H9 (cell line): ENCODE measurements at regions not wholly inside any gene's neighbourhood (a gene's known extent, or its start where the extent isn't known, plus 50 kb on each side); places are given as distances from the start of the nearest gene placed in this dataset.

Experiments used
- DNase-seq: peaks from one replicate; pipeline ENCODE4 v3.0.0-alpha.2; 2017
- H2AFZ ChIP-seq: one replicate; pipeline ENCODE4 v1.6.1; 2013; ENCODE audit warnings: mild to moderate bottlenecking, low read length, control low read depth, moderate library complexity
- H2AK5ac ChIP-seq: 2 replicates; pipeline ENCODE4 v1.6.1; 2013; ENCODE audit warnings: low read length, control low read depth, mixed read lengths; ENCODE audit not compliant: insufficient read length
- H2BK120ac ChIP-seq: one replicate; pipeline ENCODE4 v1.6.1; 2013; ENCODE audit warnings: low read depth, mild to moderate bottlenecking, low read length, control low read depth, inconsistent platforms; ENCODE audit not compliant: poor library complexity, severe bottlenecking
- H2BK12ac ChIP-seq: 2 replicates; pipeline ENCODE4 v1.6.1; 2013; ENCODE audit warnings: low read length, control low read depth, mixed read lengths, low read depth; ENCODE audit not compliant: insufficient read length
- H2BK15ac ChIP-seq: 2 replicates; pipeline ENCODE4 v1.6.1; 2013; ENCODE audit warnings: low read depth, low read length, control low read depth
- H2BK20ac ChIP-seq: one replicate; pipeline ENCODE4 v1.6.1; 2013; ENCODE audit warnings: low read depth, mild to moderate bottlenecking, low read length, control low read depth, inconsistent platforms; ENCODE audit not compliant: poor library complexity, severe bottlenecking
- H2BK5ac ChIP-seq: 2 replicates; pipeline ENCODE4 v1.6.1; 2013; ENCODE audit warnings: low read length, control low read depth, mixed read lengths; ENCODE audit not compliant: insufficient read length
- H3K14ac ChIP-seq: 2 replicates; pipeline ENCODE4 v1.6.1; 2013; ENCODE audit warnings: low read length, control low read depth; ENCODE audit not compliant: insufficient read depth
- H3K18ac ChIP-seq: 2 replicates; pipeline ENCODE4 v1.6.1; 2013; ENCODE audit warnings: low read depth, mild to moderate bottlenecking, mixed read lengths, low read length, control low read depth; ENCODE audit not compliant: insufficient read length
- H3K23ac ChIP-seq: 2 replicates; pipeline ENCODE4 v1.6.1; 2013; ENCODE audit warnings: low read length, control low read depth, mixed read lengths, low read depth; ENCODE audit not compliant: insufficient read length
- H3K23me2 ChIP-seq: 2 replicates; pipeline ENCODE4 v1.6.1; 2013; ENCODE audit warnings: low read depth, mild to moderate bottlenecking, mixed read lengths, low read length, control low read depth; ENCODE audit not compliant: insufficient read length, poor library complexity, severe bottlenecking
- H3K27ac ChIP-seq: 2 replicates; pipeline ENCODE4 v1.5.1; 2013; ENCODE audit warnings: low read length, control low read depth, mixed read lengths, low read depth; ENCODE audit not compliant: insufficient read length
- H3K27me3 ChIP-seq: 2 replicates; pipeline ENCODE4 v1.6.1; 2013; ENCODE audit warnings: low read length, control low read depth, inconsistent platforms; ENCODE audit not compliant: insufficient read depth
- H3K4ac ChIP-seq: 2 replicates; pipeline ENCODE4 v1.6.1; 2013; ENCODE audit warnings: low read depth, mild to moderate bottlenecking, control low read depth, inconsistent platforms, low read length, moderate library complexity
- H3K4me1 ChIP-seq: 2 replicates; pipeline ENCODE4 v1.6.1; 2013; ENCODE audit warnings: low read length, control low read depth, inconsistent platforms; ENCODE audit not compliant: insufficient read depth
- H3K4me2 ChIP-seq: 2 replicates; pipeline ENCODE4 v1.6.1; 2013; ENCODE audit warnings: low read length, control low read depth, mixed read lengths; ENCODE audit not compliant: insufficient read length, insufficient read depth
- H3K56ac ChIP-seq: 2 replicates; pipeline ENCODE4 v1.6.1; 2013; ENCODE audit warnings: low read depth, mild to moderate bottlenecking, mixed read lengths, low read length, control low read depth; ENCODE audit not compliant: insufficient read length
- H3K79me1 ChIP-seq: 2 replicates; pipeline ENCODE4 v1.6.1; 2013; ENCODE audit warnings: low read depth, mild to moderate bottlenecking, moderate library complexity, low read length, control low read depth, inconsistent platforms; ENCODE audit not compliant: insufficient read depth, poor library complexity, severe bottlenecking
- H3K79me2 ChIP-seq: 2 replicates; pipeline ENCODE4 v1.6.1; 2013; ENCODE audit warnings: low read length, control low read depth, inconsistent platforms; ENCODE audit not compliant: insufficient read depth
- H3K9ac ChIP-seq: 2 replicates; pipeline ENCODE4 v1.6.1; 2013; ENCODE audit warnings: low read length, control low read depth, mixed read lengths; ENCODE audit not compliant: insufficient read length; ENCODE audit errors: extremely low read depth
- H3K9me3 ChIP-seq: one replicate; pipeline ENCODE4 v1.6.1; 2013; ENCODE audit warnings: low read depth, low read length, inconsistent platforms; ENCODE audit not compliant: control insufficient read depth
- H3T11ph ChIP-seq: one replicate; pipeline ENCODE4 v1.6.1; 2013; ENCODE audit warnings: mild to moderate bottlenecking, low read length, control low read depth, inconsistent platforms
- H4K20me1 ChIP-seq: one replicate; pipeline ENCODE4 v1.6.1; 2013; ENCODE audit not compliant: control insufficient read depth, insufficient read length, insufficient read depth
- H4K5ac ChIP-seq: 2 replicates; pipeline ENCODE4 v1.6.1; 2013; ENCODE audit warnings: low read depth, mild to moderate bottlenecking, mixed read lengths, low read length, control low read depth; ENCODE audit not compliant: insufficient read length
- H4K8ac ChIP-seq: replicated peaks from 2 replicates; pipeline ENCODE4 v1.6.1; 2013; ENCODE audit warnings: low read length, control low read depth, mixed read lengths, low read depth; ENCODE audit not compliant: insufficient read length
- H4K91ac ChIP-seq: 2 replicates; pipeline ENCODE4 v1.6.1; 2013; ENCODE audit warnings: low read depth, mild to moderate bottlenecking, moderate library complexity, mixed read lengths, low read length, control low read depth; ENCODE audit not compliant: insufficient read length
- H3K27ac Mint-ChIP-seq, 3 experiments: 2 replicates in 2 of 3; 3 replicates in 1 of 3; pipeline ENCODE4 v1.8.0; 2020 to 2021; ENCODE audit warnings: mixed read lengths in 3 of 3, mild to moderate bottlenecking in 1 of 3, moderate library complexity in 1 of 3
- H3K27me3 Mint-ChIP-seq: 2 replicates; pipeline ENCODE4 v1.8.0; 2021; ENCODE audit warnings: low read depth, mild to moderate bottlenecking, moderate library complexity, mixed read lengths
- H3K36me3 Mint-ChIP-seq, 3 experiments: 2 replicates in 2 of 3; 3 replicates in 1 of 3; pipeline ENCODE4 v1.8.0; 2020 to 2021; ENCODE audit warnings: low read depth in 3 of 3, mixed read lengths in 3 of 3; ENCODE audit not compliant: insufficient read depth in 1 of 3
- H3K4me1 Mint-ChIP-seq, 2 experiments: 2 replicates each; pipeline ENCODE4 v1.8.0; 2020; ENCODE audit warnings: mixed read lengths in 2 of 2
- H3K4me3 Mint-ChIP-seq, 2 experiments: 2 replicates in 1 of 2; 3 replicates in 1 of 2; pipeline ENCODE4 v1.8.0; 2020 to 2021; ENCODE audit warnings: mild to moderate bottlenecking in 2 of 2, mixed read lengths in 2 of 2, moderate library complexity in 1 of 2
- H3K9me3 Mint-ChIP-seq, 2 experiments: 2 replicates in 1 of 2; 3 replicates in 1 of 2; pipeline ENCODE4 v1.8.0; 2020; ENCODE audit warnings: mild to moderate bottlenecking in 2 of 2, mixed read lengths in 2 of 2, moderate library complexity in 1 of 2
- WGBS: extraction: QIAGEN DNeasy Blood & Tissue Kit; methylation state at CpG from one replicate; pipeline ENCODE4 v1.1.7; 2013; ENCODE audit warnings: missing lambda C conversion rate, low lambda C conversion rate, mixed read lengths; ENCODE audit not compliant: insufficient read length; ENCODE audit errors: extremely low coverage; 5-methylcytosine and 5-hydroxymethylcytosine counted together
- TF ChIP-seq, protein P1 (sequence below): fragments of 200-600 bp; sonication (generic); conservative IDR thresholded peaks from 3 replicates; pipeline ENCODE4 v1.8.0; 2021; ENCODE audit warnings: antibody characterized with exemption, mild to moderate bottlenecking

DNA sequence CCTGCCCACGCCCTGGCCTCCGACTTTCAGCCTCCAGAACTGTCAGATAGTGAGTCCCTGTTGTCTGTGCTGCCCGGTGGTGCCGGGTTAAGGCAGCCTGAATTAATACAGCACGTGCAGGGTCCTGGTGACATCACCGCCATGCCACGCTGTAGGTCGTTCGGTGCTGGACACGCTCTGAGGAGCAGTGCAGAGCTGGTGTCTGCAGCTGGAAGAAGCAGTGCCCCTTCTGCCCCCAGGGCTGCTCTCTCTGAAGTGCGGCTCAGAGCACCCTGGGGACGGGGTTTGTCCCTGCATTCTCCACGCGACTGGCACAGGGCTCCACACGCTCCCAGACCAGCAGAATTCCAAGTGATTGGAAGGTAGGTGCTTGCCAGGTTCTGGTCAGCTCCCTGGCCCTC lies 831.5 kb downstream of the TBC1D22A start:
- peaks cover 4 to 35% (median 29%) of the 10 kb centered on the region in 3 experiments; a peak in 6 of 7 replicates for H3K36me3 Mint-ChIP-seq
- no peaks in the 10 kb centered on the region for H4K20me1 ChIP-seq

More for the DNA sequence above, 831.5 kb downstream of the TBC1D22A start:
- Histone ChIP-seq H3K23me2 (no peaks in the 10 kb centered on the region), H4K8ac (no peak overlapping the region), H2AK5ac (no peak overlapping the region), H2AFZ (no peak overlapping the region), H4K5ac (no peak overlapping the region), H3K4ac (no peak overlapping the region), H2BK5ac (no peak overlapping the region), H3K79me1 (no peaks in the 10 kb centered on the region), H3K9me3 (peaks cover 63% of the 10 kb centered on the region), H3K23ac (no peak overlapping the region), H3K27me3 (no peaks in the 10 kb centered on the region), H3K56ac (no peak overlapping the region), H3T11ph (no peak overlapping the region), H3K18ac (no peak overlapping the region), H2BK15ac (no peak overlapping the region), H3K4me1 (no peaks in the 10 kb centered on the region), H2BK120ac (no peak overlapping the region), H3K27ac (no peak overlapping the region), H2BK12ac (no peak overlapping the region), H3K4me2 (no peak overlapping the region), H4K91ac (no peak overlapping the region), H2BK20ac (no peak overlapping the region), H3K14ac (no peak overlapping the region), H3K79me2 (no peaks in the 10 kb centered on the region), H3K9ac (no peak overlapping the region)
- no peak overlapping the region for H3K4me3 Mint-ChIP-seq
- no peak for DNase-seq
- no peaks in the 10 kb centered on the region for H3K4me1 Mint-ChIP-seq
- H3K27me3 Mint-ChIP-seq: peaks cover 13% of the 10 kb centered on the region
- no CpG with 5 or more reads among the region's 15 CpGs for WGBS
- TF ChIP-seq, protein P1, sequence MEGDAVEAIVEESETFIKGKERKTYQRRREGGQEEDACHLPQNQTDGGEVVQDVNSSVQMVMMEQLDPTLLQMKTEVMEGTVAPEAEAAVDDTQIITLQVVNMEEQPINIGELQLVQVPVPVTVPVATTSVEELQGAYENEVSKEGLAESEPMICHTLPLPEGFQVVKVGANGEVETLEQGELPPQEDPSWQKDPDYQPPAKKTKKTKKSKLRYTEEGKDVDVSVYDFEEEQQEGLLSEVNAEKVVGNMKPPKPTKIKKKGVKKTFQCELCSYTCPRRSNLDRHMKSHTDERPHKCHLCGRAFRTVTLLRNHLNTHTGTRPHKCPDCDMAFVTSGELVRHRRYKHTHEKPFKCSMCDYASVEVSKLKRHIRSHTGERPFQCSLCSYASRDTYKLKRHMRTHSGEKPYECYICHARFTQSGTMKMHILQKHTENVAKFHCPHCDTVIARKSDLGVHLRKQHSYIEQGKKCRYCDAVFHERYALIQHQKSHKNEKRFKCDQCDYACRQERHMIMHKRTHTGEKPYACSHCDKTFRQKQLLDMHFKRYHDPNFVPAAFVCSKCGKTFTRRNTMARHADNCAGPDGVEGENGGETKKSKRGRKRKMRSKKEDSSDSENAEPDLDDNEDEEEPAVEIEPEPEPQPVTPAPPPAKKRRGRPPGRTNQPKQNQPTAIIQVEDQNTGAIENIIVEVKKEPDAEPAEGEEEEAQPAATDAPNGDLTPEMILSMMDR: no peak
- H3K27ac Mint-ChIP-seq: no peak overlapping the region
- H3K9me3 Mint-ChIP-seq: peaks cover 23 to 97% of the 10 kb centered on the region in 2 experiments
